Stimulated activated naive CD4-positive, alpha-beta T cell treated with Interleukin-2 at 50 U/mL for 16 hours (primary cell): ENCODE measurements at regions not wholly inside any gene's neighbourhood (a gene's known extent, or its start where the extent isn't known, plus 50 kb on each side); places are given as distances from the start of the nearest gene placed in this dataset.
A peak's percentile ranks its signal among the peaks of the same experiment; 100 is the strongest.
"Not testable (repeated sequence)": the region's sequence is repeated elsewhere in the genome, so short reads cannot be mapped to it uniquely, and the experiment has no call there.

Experiments used
- DNase-seq: peaks from one replicate; lab custom pipeline; 2025; lab: John Stamatoyannopoulos, UW

- DNase-seq, result no peak
Measured at GRCh38 chr1:67530071-67530470, 99.9 kb upstream of the SERBP1 start.

- peak; percentile 1 for DNase-seq
Measured at GRCh38 chr1:67532452-67533216, 102.4 kb upstream of the SERBP1 start.

GRCh38 chr1:67534627-67535065 lies 104.4 kb upstream of the SERBP1 start:
- DNase-seq, result no peak

DNA sequence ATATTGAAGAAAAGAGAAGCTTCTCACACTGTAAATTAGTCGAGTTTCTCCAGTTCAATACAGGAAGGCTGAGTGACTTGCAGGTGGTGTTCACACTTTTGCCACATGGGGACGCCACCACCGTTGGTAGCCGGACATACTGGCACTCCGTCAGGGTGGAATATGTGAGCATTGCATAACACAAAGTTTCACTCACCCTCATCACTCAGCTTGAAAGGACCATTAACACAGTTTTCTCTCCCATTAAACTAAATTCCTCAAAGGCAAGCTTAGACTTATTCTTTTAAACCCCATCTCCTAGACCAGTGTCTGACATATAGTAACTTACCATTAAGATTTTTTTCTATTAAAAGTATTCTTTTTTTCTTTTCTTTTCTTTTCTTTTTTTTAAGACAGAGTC lies 105.3 kb upstream of the SERBP1 start:
- DNase-seq, result peak; percentile 18

DNA sequence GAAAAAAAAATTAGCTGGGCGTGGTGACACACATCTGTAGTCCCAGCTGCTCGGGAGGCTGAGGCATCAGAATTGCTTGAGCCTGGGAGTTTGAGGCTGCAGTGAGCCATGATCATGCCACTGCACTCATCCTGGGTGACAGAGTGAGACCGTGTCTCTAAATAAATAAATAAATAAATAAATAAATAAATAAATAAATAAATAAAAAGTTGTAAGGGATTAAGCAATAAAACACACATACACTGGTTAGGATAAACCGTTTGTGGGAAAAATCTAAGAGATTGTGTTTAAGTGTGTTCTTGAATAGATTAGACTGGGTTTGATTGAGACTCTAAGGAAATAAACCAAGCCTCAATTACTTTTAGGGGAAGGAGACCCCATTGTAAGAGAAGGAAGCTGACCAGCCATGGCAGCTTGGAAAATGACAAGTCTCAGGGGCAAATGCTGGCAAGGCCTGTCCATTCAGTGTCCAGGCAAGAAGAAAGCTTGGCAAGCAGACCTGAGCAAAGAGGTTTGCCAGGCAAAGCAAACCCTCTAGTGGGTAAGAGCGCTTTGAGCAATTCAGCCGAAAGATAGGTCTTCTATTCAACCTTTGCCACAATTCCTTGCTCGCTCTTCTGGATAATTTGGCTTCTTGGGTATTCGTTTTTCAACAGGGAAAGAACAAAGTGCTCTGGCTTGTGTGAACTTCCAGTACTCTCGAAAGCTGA lies 106.9 kb upstream of the SERBP1 start:
- DNase-seq, result no peak

GRCh38 chr1:67537667-67538018 lies 107.4 kb upstream of the SERBP1 start:
- DNase-seq, result no peak

DNA sequence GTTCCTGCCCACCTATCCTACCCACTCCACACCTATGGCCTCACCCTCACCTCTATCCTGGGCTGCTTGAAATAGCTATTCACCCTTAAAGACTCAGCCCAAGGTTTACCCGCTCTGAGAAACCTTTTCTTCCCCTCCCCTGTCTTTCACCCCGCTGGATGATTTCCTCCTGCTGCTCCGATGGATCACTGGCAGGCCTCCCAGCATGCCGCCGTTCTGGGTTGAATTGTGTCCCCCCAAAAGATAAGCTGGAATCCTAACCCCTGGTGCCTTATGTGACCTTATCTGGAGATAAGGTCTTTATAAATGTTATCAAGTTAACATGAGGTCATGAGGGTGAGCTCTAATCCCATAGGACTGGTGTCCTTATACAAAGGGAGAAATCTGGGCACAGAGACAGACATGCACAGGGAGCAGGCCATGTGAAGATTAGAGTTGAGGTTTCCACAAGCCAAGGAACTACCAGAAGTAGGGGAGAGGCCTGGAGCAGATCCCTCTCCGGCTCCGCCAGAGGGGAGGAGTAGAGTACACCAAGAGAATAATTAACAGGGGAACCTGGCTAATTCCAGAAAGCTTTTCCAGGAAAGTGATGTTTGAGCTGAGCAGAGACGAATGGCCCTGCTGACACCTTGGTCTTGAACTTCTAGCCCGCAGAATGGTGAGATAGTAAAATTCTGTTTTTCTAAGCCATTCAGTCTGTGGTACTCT lies 110.0 kb upstream of the SERBP1 start:
- no peak for DNase-seq

DNA sequence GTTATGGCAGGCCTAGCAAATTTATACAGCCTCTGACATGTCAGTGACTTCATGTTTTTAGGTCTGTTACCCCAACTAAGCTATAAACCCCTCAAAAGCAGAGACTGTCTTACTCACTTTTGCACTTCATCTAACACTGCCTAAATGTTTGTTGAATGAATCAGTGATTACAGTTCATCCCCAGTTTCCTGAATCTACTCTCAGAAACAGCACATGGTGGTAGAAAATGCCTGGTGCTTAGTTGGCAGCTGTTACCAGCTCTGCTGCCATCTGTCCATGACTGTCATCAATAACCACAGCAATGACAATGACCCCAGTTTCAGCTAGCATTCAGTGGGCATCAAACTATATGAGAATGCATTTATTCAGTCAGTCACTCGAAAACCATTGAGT lies 110.5 kb upstream of the SERBP1 start:
- no peak for DNase-seq

GRCh38 chr1:67542747-67543146 lies 112.5 kb upstream of the SERBP1 start:
- no peak for DNase-seq

DNA sequence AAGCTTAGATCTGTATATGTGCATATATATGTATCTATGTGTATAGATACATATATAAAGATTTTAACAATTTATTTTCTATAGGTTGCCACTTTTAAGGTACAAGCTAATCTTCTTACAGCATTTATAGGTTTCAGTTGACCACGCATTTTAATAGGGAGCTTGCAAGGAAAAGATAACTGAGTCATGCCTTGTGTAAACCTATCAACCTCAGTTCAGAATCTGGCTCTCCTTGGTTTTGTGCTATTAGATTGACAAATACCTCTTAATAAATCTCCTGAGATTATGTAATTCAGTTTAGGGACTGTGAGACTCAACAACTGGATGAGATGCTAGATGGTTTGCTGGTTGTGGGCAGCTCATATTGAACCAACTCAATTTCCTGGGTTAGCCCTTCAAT lies 114.7 kb upstream of the SERBP1 start:
- DNase-seq, result no peak

GRCh38 chr1:67545364-67545763 lies 115.2 kb upstream of the SERBP1 start:
- no peak for DNase-seq

DNA sequence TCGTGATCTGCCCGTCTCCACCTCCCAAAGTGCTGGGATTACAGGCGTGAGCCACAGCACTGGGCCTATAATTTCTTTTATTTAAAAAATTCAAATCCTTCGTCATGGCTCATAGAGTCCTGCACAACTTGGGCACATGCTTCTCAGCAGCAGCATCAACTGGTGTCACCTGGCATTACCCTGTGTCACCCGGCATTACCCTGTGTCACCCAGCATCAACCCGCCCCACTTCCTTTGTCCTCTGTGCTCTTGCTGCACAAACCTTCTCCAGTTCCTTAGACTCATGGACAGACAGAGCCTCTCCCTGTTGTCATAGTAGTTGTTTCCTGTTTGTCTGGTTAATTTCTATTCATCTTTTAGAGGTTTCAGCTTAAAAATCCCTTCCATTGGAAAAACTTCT lies 121.2 kb upstream of the SERBP1 start:
- DNase-seq, result no peak

- no peak for DNase-seq
Measured at GRCh38 chr1:67552336-67552759, 122.1 kb upstream of the SERBP1 start.

GRCh38 chr1:67554204-67554603 lies 124.0 kb upstream of the SERBP1 start:
- not testable (repeated sequence) for DNase-seq

DNA sequence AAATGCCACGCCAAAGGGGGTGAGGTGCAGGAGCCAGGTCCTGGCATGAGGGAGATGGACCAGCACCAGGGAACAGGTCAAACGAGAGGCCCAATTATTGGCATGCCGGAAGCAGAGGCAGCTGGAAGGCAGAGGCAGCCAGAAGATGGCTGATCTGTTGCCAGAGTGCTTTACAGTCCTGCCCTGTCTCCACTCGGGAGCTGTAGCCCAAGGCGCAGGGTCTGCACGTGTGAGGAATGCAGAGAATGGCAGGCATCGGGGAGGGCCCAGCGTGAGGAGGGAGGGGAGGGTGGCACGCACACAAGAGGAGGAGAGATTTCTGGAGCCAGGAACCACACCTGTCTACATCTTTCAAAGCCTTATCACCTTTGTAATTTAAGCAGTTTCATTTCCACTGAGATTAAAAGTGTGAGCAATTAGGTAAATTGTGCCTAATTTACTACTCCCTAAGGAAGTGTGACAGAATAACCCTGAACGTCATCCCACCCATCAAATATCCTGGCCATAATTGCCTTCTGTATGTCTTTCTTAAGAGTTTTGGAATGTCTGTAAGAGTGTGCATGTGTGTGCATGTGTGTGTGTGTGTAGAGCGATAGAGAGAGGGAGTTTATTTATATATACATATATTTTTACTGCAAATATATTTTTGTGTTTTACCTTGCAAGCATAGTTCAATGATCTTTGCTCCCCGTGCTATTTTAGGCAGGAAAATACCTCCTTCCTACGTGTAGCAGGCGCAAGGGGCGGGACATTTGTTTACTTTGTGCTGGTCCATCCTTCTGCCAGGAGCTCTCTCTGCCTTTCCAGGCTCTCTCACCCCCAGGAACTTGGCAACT lies 125.5 kb upstream of the SERBP1 start:
- DNase-seq, result no peak

GRCh38 chr1:67556297-67556900 lies 126.2 kb upstream of the SERBP1 start:
- no peak for DNase-seq

GRCh38 chr1:67557696-67558448 lies 127.1 kb upstream of the GADD45A start:
- no peak for DNase-seq

DNA sequence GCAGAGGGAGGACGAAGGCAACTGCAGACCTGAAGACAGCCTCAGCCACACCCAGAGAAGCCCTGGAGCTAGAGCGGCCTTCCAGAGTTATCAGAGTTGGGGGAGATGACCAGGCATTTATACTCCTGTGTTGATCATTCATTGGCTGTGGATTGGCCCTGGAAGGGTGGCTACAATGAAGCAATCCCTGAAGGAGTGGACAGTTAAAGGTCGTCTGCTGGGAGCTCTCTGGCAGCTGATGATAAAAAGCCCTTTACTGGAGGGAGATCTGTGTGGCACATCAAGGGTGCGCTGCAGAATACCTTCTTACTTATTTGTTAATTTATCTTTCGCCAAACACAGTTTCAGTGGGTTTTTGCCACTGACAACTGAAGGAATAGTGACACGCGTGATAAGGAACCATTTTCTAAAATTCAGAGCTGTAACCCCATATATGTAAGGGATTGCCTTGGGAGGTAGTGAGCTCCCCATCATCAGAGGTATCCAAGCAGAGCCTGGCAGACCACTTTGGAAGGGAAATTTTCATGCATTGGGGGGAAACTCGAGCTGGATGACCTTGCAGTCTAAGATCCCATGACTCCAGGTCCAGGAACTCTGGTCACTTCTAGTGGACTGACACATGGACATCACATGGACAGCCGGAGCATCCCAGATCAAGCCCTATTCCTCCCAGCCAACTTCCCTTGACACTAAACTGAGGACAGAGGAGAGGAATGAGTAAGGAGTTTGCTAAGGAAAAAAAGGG lies 126.4 kb upstream of the GADD45A start:
- no peak for DNase-seq

DNA sequence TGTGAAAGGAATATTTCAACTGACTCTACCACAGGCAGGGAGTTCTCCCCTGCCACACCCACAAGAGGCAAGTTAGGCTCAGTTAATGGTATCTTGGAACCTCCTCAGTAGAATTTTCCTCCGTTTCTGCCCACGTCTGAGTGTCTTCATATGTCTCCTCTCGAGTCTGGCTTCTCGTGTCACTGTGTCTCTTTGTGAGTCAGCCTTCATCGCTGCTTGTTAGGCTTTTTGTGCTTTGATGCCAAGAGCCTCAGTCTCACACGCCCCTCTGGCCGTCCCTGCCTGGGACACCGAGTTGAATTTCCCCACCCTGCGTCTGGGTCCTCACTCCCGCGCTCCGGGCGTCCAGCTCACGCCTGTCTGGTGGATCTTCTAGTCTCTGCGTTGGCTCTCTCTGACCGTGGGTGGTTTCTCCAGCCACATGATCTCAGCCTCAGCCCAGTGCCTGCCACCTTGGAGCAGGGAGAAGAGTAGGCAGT lies 125.7 kb upstream of the GADD45A start:
- no peak for DNase-seq
